Keratinocyte (primary cell): ENCODE measurements at regions not wholly inside any gene's neighbourhood (a gene's known extent, or its start where the extent isn't known, plus 50 kb on each side); places are given as distances from the start of the nearest gene placed in this dataset.

Experiments
- DNase-seq: peaks from one replicate; pipeline ENCODE4 v3.0.0-alpha.2; 2011; ENCODE audit warnings: low read depth, missing footprints, low spot score
- FAIRE-seq: peaks from 2 replicates; lab custom pipeline; 2011; peaks lifted over from hg19 to GRCh38; lab: Jason Lieb, UNC
- H2AFZ ChIP-seq: 2 replicates; pipeline ENCODE4 v1.6.0; 2012; ENCODE audit warnings: low read length, control low read depth, inconsistent platforms; ENCODE audit not compliant: control insufficient read depth
- H3K27ac ChIP-seq: 2 replicates; pipeline ENCODE4 v1.5.1; 2011; ENCODE audit warnings: low read length; ENCODE audit not compliant: control insufficient read depth, insufficient read depth
- H3K27me3 ChIP-seq: 3 replicates; pipeline ENCODE4 v1.6.0; 2011; ENCODE audit warnings: low read length; ENCODE audit not compliant: control insufficient read depth, insufficient read depth; ENCODE audit errors: extremely low read depth
- H3K36me3 ChIP-seq, 2 experiments: 2 replicates in 1 of 2; 3 replicates in 1 of 2; pipeline ENCODE4 v1.5.1; 2011; ENCODE audit warnings: low read length in 2 of 2, mild to moderate bottlenecking in 1 of 2; ENCODE audit not compliant: control insufficient read depth in 2 of 2, insufficient read depth in 2 of 2; ENCODE audit errors: extremely low read depth in 1 of 2
- H3K4me1 ChIP-seq: 3 replicates; pipeline ENCODE4 v1.5.1; 2011; ENCODE audit warnings: low read length; ENCODE audit not compliant: control insufficient read depth, insufficient read depth; ENCODE audit errors: extremely low read depth
- H3K4me2 ChIP-seq: 3 replicates; pipeline ENCODE4 v1.6.0; 2011; ENCODE audit warnings: low read depth, low read length; ENCODE audit not compliant: control insufficient read depth, insufficient read depth; ENCODE audit errors: extremely low read depth
- H3K4me3 ChIP-seq, 3 experiments: fragments of 200-600 bp in 1 of 3; sonication (generic) in 1 of 3; 2 replicates in 2 of 3; 3 replicates in 1 of 3; pipeline ENCODE4 v1.5.1; 2011 to 2016; ENCODE audit warnings: low read length in 3 of 3, mild to moderate bottlenecking in 3 of 3, control low read depth in 2 of 3, inconsistent platforms in 1 of 3, low read depth in 1 of 3, mixed read lengths in 1 of 3, mixed run types in 1 of 3, moderate library complexity in 1 of 3; ENCODE audit not compliant: control insufficient read depth in 2 of 3, insufficient read depth in 2 of 3; ENCODE audit errors: extremely low read depth in 1 of 3
- H3K79me2 ChIP-seq: 2 replicates; pipeline ENCODE4 v1.6.0; 2012; ENCODE audit warnings: low read length; ENCODE audit not compliant: control insufficient read depth, insufficient read depth
- H3K9ac ChIP-seq: 3 replicates; pipeline ENCODE4 v1.6.0; 2011; ENCODE audit warnings: low read length; ENCODE audit not compliant: control insufficient read depth, insufficient read depth; ENCODE audit errors: extremely low read depth
- H3K9me1 ChIP-seq: 3 replicates; pipeline ENCODE4 v1.6.0; 2011; ENCODE audit warnings: low read length; ENCODE audit not compliant: control insufficient read depth, insufficient read depth; ENCODE audit errors: extremely low read depth
- H3K9me3 ChIP-seq: 2 replicates; pipeline ENCODE4 v1.5.1; 2012; ENCODE audit warnings: low read depth, low read length; ENCODE audit not compliant: control insufficient read depth
- H4K20me1 ChIP-seq: 3 replicates; pipeline ENCODE4 v1.6.0; 2011; ENCODE audit warnings: low read length; ENCODE audit not compliant: control insufficient read depth, insufficient read depth; ENCODE audit errors: extremely low read depth
- CTCF ChIP-seq, 3 experiments: IDR thresholded peaks in 1 of 3; conservative IDR thresholded peaks in 1 of 3; optimal IDR thresholded peaks in 1 of 3; 2 replicates in 2 of 3; 3 replicates in 1 of 3; pipeline versions ENCODE3 to v1.5.1; 2011; ENCODE audit warnings: low read length in 3 of 3, mild to moderate bottlenecking in 3 of 3, moderate library complexity in 2 of 3, control low read depth in 1 of 3, inconsistent platforms in 1 of 3; ENCODE audit not compliant: insufficient read depth in 2 of 3; ENCODE audit errors: extremely low read depth in 1 of 3
- EZH2 ChIP-seq: IDR thresholded peaks from one replicate; pipeline ENCODE4 v1.6.1; 2012; ENCODE audit warnings: inconsistent platforms, mild to moderate bottlenecking, low read length, moderate library complexity
- dilution Hi-C: fragments of 300-500 bp; cut with MboI; formaldehyde crosslinking; loops from one replicate; pipeline ENCODE4 v1.7.0; 2020; ENCODE audit warnings: low sequenced_read_pairs; ENCODE audit not compliant: extremely low pct_ligation_motif_present

- no peak overlapping the region for H3K4me3 ChIP-seq
- H3K9me3 ChIP-seq: no peaks in the 10 kb centered on the region
- no peaks in the 10 kb centered on the region for H4K20me1 ChIP-seq
- H3K9me1 ChIP-seq: no peaks in the 10 kb centered on the region
- H3K27me3 ChIP-seq: peaks cover 6% of the 10 kb centered on the region
- DNase-seq (no peak), FAIRE-seq (peak; percentile 85)
- H3K27ac ChIP-seq: no peak overlapping the region
- H3K9ac ChIP-seq: no peak overlapping the region
- dilution Hi-C loops: no loop called here
- no peak for TF ChIP-seq CTCF (optimal IDR thresholded peaks at IDR 0.05 in 1 of 3, IDR thresholded peaks at IDR 0.05 in 1 of 3, conservative IDR thresholded peaks at IDR 0.05 in 1 of 3; ENCODE audit: extremely low read depth in 1 of 3, insufficient read depth in 2 of 3, low read length in 3 of 3)
- TF ChIP-seq EZH2: no peak
- no peaks in the 10 kb centered on the region for H3K36me3 ChIP-seq
- peaks cover 4% of the 10 kb centered on the region for H3K4me1 ChIP-seq
- no peaks in the 10 kb centered on the region for H3K79me2 ChIP-seq
- H3K4me2 ChIP-seq: no peak overlapping the region
- H2AFZ ChIP-seq: no peak overlapping the region
Observed at GRCh38 chr4:183563874-183564273, 59.0 kb downstream of the ING2 start.

- FAIRE-seq: peak; percentile 67
- TF ChIP-seq CTCF (optimal IDR thresholded peaks at IDR 0.05 in 1 of 3, IDR thresholded peaks at IDR 0.05 in 1 of 3, conservative IDR thresholded peaks at IDR 0.05 in 1 of 3; ENCODE audit: extremely low read depth in 1 of 3, insufficient read depth in 2 of 3, low read length in 3 of 3): no peak
- no peak for TF ChIP-seq EZH2
Observed at GRCh38 chr4:183571350-183571941, 66.6 kb downstream of the ING2 start.

More at GRCh38 chr4:183571350-183571941, 66.6 kb downstream of the ING2 start:
- no peak overlapping the region for H3K9ac ChIP-seq
- peak overlapping the region in 1 of 3 experiments; percentile 32 for H3K4me3 ChIP-seq
- H3K79me2 ChIP-seq: no peaks in the 10 kb centered on the region
- no peaks in the 10 kb centered on the region for H3K27me3 ChIP-seq
- no peak overlapping the region for H3K27ac ChIP-seq
- no peaks in the 10 kb centered on the region for H3K9me3 ChIP-seq
- H4K20me1 ChIP-seq: no peaks in the 10 kb centered on the region
- peak overlapping the region; percentile 59 for H2AFZ ChIP-seq
- dilution Hi-C loops: no loop called here
- peak overlapping the region; percentile 61 for H3K4me2 ChIP-seq
- no peaks in the 10 kb centered on the region for H3K9me1 ChIP-seq
- H3K4me1 ChIP-seq: peaks cover 7% of the 10 kb centered on the region
- H3K36me3 ChIP-seq: no peaks in the 10 kb centered on the region
- DNase-seq: no peak
